SK-N-SH (cell line): ENCODE measurements at regions not wholly inside any gene's neighbourhood (a gene's known extent, or its start where the extent isn't known, plus 50 kb on each side); places are given as distances from the start of the nearest gene placed in this dataset.

Experiments used
- CTCF ChIA-PET: fragments of 300-600, 350-600 bp; formaldehyde crosslinking; extraction: SDS; loops from one replicate; lab custom pipeline; 2021; lab: Yijun Ruan, JAX
- POLR2A ChIA-PET: fragments of 350-600 bp; sonication (Branson Sonifier 250); formaldehyde crosslinking; extraction: SDS; loops from one replicate; lab custom pipeline; 2020; ENCODE audit warnings: antibody characterized with exemption, inconsistent platforms; lab: Yijun Ruan, JAX
- DNase-seq: peaks from one replicate; pipeline ENCODE4 v3.0.0; 2012
- H2AFZ ChIP-seq: fragments of 200-600 bp; sonication (generic); 2 replicates; pipeline ENCODE4 v1.8.1; 2016; ENCODE audit warnings: antibody characterized with exemption, mild to moderate bottlenecking, low read depth
- H3F3A ChIP-seq: fragments of 200-600 bp; sonication (generic); replicated peaks from 2 replicates; pipeline ENCODE3; 2016; ENCODE audit warnings: antibody characterized with exemption, mild to moderate bottlenecking; ENCODE audit not compliant: insufficient read depth
- H3K27ac ChIP-seq, 2 experiments: fragments of 200-500 bp in 1 of 2; fragments of 200-600 bp in 1 of 2; sonication (Bioruptor generic) in 1 of 2; sonication (generic), shearing (Covaris generic) in 1 of 2; 2 replicates each; pipeline versions ENCODE4 v1.5.1 to v1.6.1; 2014 to 2016; ENCODE audit warnings: low read depth in 2 of 2, inconsistent platforms in 1 of 2, low read length in 1 of 2, mild to moderate bottlenecking in 1 of 2, mixed read lengths in 1 of 2
- H3K27me3 ChIP-seq: fragments of 200-600 bp; sonication (generic), shearing (Covaris generic); 2 replicates; pipeline ENCODE4 v1.6.1; 2016; ENCODE audit warnings: mixed run types; ENCODE audit not compliant: insufficient read depth
- H3K36me3 ChIP-seq, 2 experiments: fragments of 200-500 bp in 1 of 2; fragments of 200-600 bp in 1 of 2; sonication (Bioruptor generic) in 1 of 2; sonication (generic) in 1 of 2; replicated peaks in 1 of 2; 2 replicates each; pipeline versions ENCODE3 to v1.5.1; 2014 to 2016; ENCODE audit warnings: low read length in 1 of 2, mild to moderate bottlenecking in 1 of 2; ENCODE audit not compliant: insufficient read depth in 2 of 2, control insufficient read depth in 1 of 2
- H3K4me1 ChIP-seq, 2 experiments: fragments of 200-500 bp in 1 of 2; fragments of 200-600 bp in 1 of 2; sonication (Bioruptor generic) in 1 of 2; sonication (generic), shearing (Covaris generic) in 1 of 2; 2 replicates each; pipeline versions ENCODE4 v1.5.1 to v1.6.1; 2014 to 2016; ENCODE audit warnings: low read depth in 1 of 2, low read length in 1 of 2, mixed run types in 1 of 2; ENCODE audit not compliant: insufficient read depth in 2 of 2, control insufficient read depth in 1 of 2
- H3K4me2 ChIP-seq: fragments of 200-600 bp; sonication (generic), shearing (Covaris generic); 2 replicates; pipeline ENCODE4 v1.6.1; 2017; ENCODE audit warnings: mixed run types
- H3K4me3 ChIP-seq, 2 experiments: fragments of 200-500 bp in 1 of 2; fragments of 200-600 bp in 1 of 2; sonication (Bioruptor generic) in 1 of 2; sonication (generic), shearing (Covaris generic) in 1 of 2; 2 replicates each; pipeline versions ENCODE4 v1.5.1 to v1.8.1; 2014 to 2016; ENCODE audit warnings: low read depth in 2 of 2, inconsistent platforms in 1 of 2, low read length in 1 of 2, mild to moderate bottlenecking in 1 of 2, mixed read lengths in 1 of 2, moderate library complexity in 1 of 2
- H3K79me2 ChIP-seq: fragments of 200-600 bp; sonication (generic); 2 replicates; pipeline ENCODE4 v1.8.1; 2017; ENCODE audit warnings: mild to moderate bottlenecking; ENCODE audit not compliant: insufficient read depth
- H3K9ac ChIP-seq: fragments of 200-600 bp; sonication (generic); 2 replicates; pipeline ENCODE4 v1.6.1; 2017; ENCODE audit warnings: mixed run types
- H3K9me2 ChIP-seq: fragments of 200-600 bp; sonication (generic); 2 replicates; pipeline ENCODE4 v1.6.1; 2017; ENCODE audit warnings: mixed run types
- H3K9me3 ChIP-seq: fragments of 200-600 bp; sonication (generic); 2 replicates; pipeline ENCODE4 v1.6.1; 2017; ENCODE audit warnings: mixed run types, mild to moderate bottlenecking, moderate library complexity
- H4K20me1 ChIP-seq: fragments of 200-600 bp; sonication (generic); 2 replicates; pipeline ENCODE4 v1.6.1; 2017; ENCODE audit warnings: mild to moderate bottlenecking, mixed run types; ENCODE audit not compliant: insufficient read depth
- CHD2 ChIP-seq: fragments of 150-350 bp; IDR thresholded peaks from 2 replicates; pipeline ENCODE4 v1.6.1; 2018; ENCODE audit warnings: low read length; ENCODE audit not compliant: partially characterized antibody
- EZH2phosphoT487 ChIP-seq: fragments of 200-600 bp; sonication (generic); IDR thresholded peaks from 2 replicates; pipeline ENCODE4 v1.6.1; 2017; ENCODE audit warnings: low read depth, mixed run types, mild to moderate bottlenecking, antibody characterized with exemption, moderate library complexity, borderline replicate concordance
- FOSL2 ChIP-seq: IDR thresholded peaks from 2 replicates; pipeline ENCODE4 v1.4.0; 2012; ENCODE audit warnings: low read depth, mild to moderate bottlenecking, moderate library complexity, borderline replicate concordance
- FOXJ3 ChIP-seq: sonication (generic); formaldehyde crosslinking; IDR thresholded peaks from 2 replicates; pipeline ENCODE4 v1.5.1; 2020; ENCODE audit warnings: mild to moderate bottlenecking, missing genetic modification reagents
- FOXM1 ChIP-seq: IDR thresholded peaks from 2 replicates; pipeline ENCODE4 v1.4.0; 2012; ENCODE audit warnings: low read depth, mild to moderate bottlenecking
- GABPA ChIP-seq: IDR thresholded peaks from 2 replicates; pipeline ENCODE4 v1.4.0; 2012; ENCODE audit warnings: low read depth, mild to moderate bottlenecking
- MAX ChIP-seq: IDR thresholded peaks from 2 replicates; pipeline ENCODE4 v1.4.0; 2012; ENCODE audit warnings: low read depth
- MEF2A ChIP-seq: IDR thresholded peaks from 2 replicates; pipeline ENCODE4 v1.4.0; 2012; ENCODE audit warnings: low read depth, borderline replicate concordance
- MXI1 ChIP-seq: IDR thresholded peaks from 2 replicates; pipeline ENCODE4 v1.6.1; 2012; ENCODE audit warnings: mild to moderate bottlenecking, low read depth, low read length, improper control_type of control experiment
- NFIC ChIP-seq: IDR thresholded peaks from 2 replicates; pipeline ENCODE4 v1.4.0; 2012; ENCODE audit warnings: borderline replicate concordance
- NRF1 ChIP-seq: IDR thresholded peaks from 2 replicates; pipeline ENCODE4 v1.6.1; 2012; ENCODE audit warnings: low read depth, mild to moderate bottlenecking, low read length
- RCOR1 ChIP-seq: fragments of 150-350 bp; IDR thresholded peaks from 2 replicates; pipeline ENCODE4 v1.6.1; 2017; ENCODE audit warnings: antibody characterized with exemption, low read length
- REST ChIP-seq: IDR thresholded peaks from 2 replicates; pipeline ENCODE4 v1.6.1; 2012; ENCODE audit warnings: mild to moderate bottlenecking, low read depth, low read length, moderate library complexity
- RXRA ChIP-seq: IDR thresholded peaks from 2 replicates; pipeline ENCODE4 v1.4.0; 2012; ENCODE audit warnings: low read depth, mild to moderate bottlenecking, borderline replicate concordance
- SIN3A ChIP-seq: IDR thresholded peaks from 2 replicates; pipeline ENCODE4 v1.6.1; 2012; ENCODE audit warnings: low read depth, mild to moderate bottlenecking, low read length, moderate library complexity, borderline replicate concordance
- USF1 ChIP-seq: IDR thresholded peaks from 2 replicates; pipeline ENCODE4 v1.4.0; 2012; ENCODE audit warnings: low read depth, borderline replicate concordance
- YY1 ChIP-seq: IDR thresholded peaks from 2 replicates; pipeline ENCODE4 v1.4.0; 2012; ENCODE audit warnings: low read depth, mild to moderate bottlenecking
- ZBTB33 ChIP-seq: IDR thresholded peaks from 2 replicates; pipeline ENCODE4 v1.4.0; 2012; ENCODE audit warnings: low read depth, borderline replicate concordance
- WGBS: methylation state at CpG from one replicate; pipeline ENCODE4 v1.1.6; 2017; ENCODE audit warnings: low lambda C conversion rate; 5-methylcytosine and 5-hydroxymethylcytosine counted together
- TF ChIP-seq, protein P1 (sequence below): fragments of 200-600 bp; sonication (generic); IDR thresholded peaks from 2 replicates; pipeline ENCODE4 v1.6.1; 2017; ENCODE audit warnings: antibody characterized with exemption, mild to moderate bottlenecking, moderate library complexity

- Histone ChIP-seq H3K4me3 (no peak overlapping the region), H3K9me2 (no peaks in the 10 kb centered on the region), H3K9ac (no peak overlapping the region; the same call in 1 of the 2 replicates), H3K79me2 (no peaks in the 10 kb centered on the region), H3K27ac (peak overlapping the region in 1 of 2 experiments; percentile 64; a peak in 2 of 4 replicates), H3K36me3 (no peaks in the 10 kb centered on the region), H3K4me2 (peak overlapping the region; percentile 57; the same call in 1 of the 2 replicates), H4K20me1 (no peaks in the 10 kb centered on the region), H2AFZ (peak overlapping the region; percentile 68; the same call in 1 of the 2 replicates), H3K9me3 (no peaks in the 10 kb centered on the region), H3F3A (peaks cover 8% of the 10 kb centered on the region), H3K4me1 (no peaks in the 10 kb centered on the region), H3K27me3 (peaks cover 4% of the 10 kb centered on the region; the same call in 1 of the 2 replicates)
- 29% methylated on average over 5 of the region's 5 CpGs for WGBS
- TF ChIP-seq ZBTB33 (no peak), NRF1 (no peak), FOXM1 (no peak), GABPA (no peak), RCOR1 (no peak), REST (no peak), EZH2phosphoT487 (no peak), FOSL2 (no peak), YY1 (no peak), MEF2A (no peak), USF1 (no peak), MXI1 (no peak), RXRA (no peak), CHD2 (no peak), SIN3A (no peak), MAX (no peak), FOXJ3 (CRISPR knock-in tag) (no peak), NFIC (no peak)
- TF ChIP-seq, protein P1, sequence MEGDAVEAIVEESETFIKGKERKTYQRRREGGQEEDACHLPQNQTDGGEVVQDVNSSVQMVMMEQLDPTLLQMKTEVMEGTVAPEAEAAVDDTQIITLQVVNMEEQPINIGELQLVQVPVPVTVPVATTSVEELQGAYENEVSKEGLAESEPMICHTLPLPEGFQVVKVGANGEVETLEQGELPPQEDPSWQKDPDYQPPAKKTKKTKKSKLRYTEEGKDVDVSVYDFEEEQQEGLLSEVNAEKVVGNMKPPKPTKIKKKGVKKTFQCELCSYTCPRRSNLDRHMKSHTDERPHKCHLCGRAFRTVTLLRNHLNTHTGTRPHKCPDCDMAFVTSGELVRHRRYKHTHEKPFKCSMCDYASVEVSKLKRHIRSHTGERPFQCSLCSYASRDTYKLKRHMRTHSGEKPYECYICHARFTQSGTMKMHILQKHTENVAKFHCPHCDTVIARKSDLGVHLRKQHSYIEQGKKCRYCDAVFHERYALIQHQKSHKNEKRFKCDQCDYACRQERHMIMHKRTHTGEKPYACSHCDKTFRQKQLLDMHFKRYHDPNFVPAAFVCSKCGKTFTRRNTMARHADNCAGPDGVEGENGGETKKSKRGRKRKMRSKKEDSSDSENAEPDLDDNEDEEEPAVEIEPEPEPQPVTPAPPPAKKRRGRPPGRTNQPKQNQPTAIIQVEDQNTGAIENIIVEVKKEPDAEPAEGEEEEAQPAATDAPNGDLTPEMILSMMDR, result no peak
- CTCF ChIA-PET, result no interaction called here
- POLR2A ChIA-PET, result no interaction called here
- no peak for DNase-seq
Observed at GRCh38 chr9:107933097-107933496, 443.5 kb upstream of the KLF4 start.
